Panc1 (cell line): ENCODE measurements at regions not wholly inside any gene's neighbourhood (a gene's known extent, or its start where the extent isn't known, plus 50 kb on each side); places are given as distances from the start of the nearest gene placed in this dataset.

ENCODE experiments used
- ATAC-seq: fragments of 200-7000 bp; cut with Tn5 transposase; 2 replicates; pipeline ENCODE4 v1.9.1; 2020; ENCODE audit warnings: mild to moderate bottlenecking, moderate library complexity
- BruUV-seq: library from RNA; stranded (reverse); fragments of 400-500 nt; replicated peaks from 2 replicates; lab custom pipeline; 2021; lab: Mats Ljungman, UMichigan
- CTCF ChIA-PET: fragments of 300-600 bp; sonication (Branson Sonifier 250); formaldehyde crosslinking; loops from one replicate; lab custom pipeline; 2022; ENCODE audit warnings: antibody characterized with exemption; lab: Charles Lee
- POLR2A ChIA-PET: fragments of 300-600 bp; sonication (Branson Sonifier 250); formaldehyde crosslinking; loops from one replicate; lab custom pipeline; 2022; ENCODE audit warnings: antibody characterized with exemption; lab: Charles Lee
- DNase-seq: peaks from one replicate; pipeline ENCODE4 v3.0.0-alpha.2; 2010; ENCODE audit warnings: low read depth, low spot score
- H3K27ac ChIP-seq: 2 replicates; pipeline ENCODE4 v1.5.1; 2011; ENCODE audit warnings: mild to moderate bottlenecking, low read length, inconsistent platforms
- H3K27me3 ChIP-seq: fragments of 200-500 bp; sonication (Bioruptor generic); 2 replicates; pipeline ENCODE4 v1.6.0; 2014; ENCODE audit warnings: low read length, inconsistent platforms; ENCODE audit not compliant: control insufficient read depth, insufficient read depth
- H3K36me3 ChIP-seq: fragments of 200-500 bp; sonication (Bioruptor generic); 2 replicates; pipeline ENCODE4 v1.5.1; 2014; ENCODE audit warnings: inconsistent platforms, mild to moderate bottlenecking, low read length, moderate library complexity; ENCODE audit not compliant: control insufficient read depth, insufficient read depth
- H3K4me1 ChIP-seq: 2 replicates; pipeline ENCODE4 v1.5.1; 2011; ENCODE audit warnings: inconsistent platforms, mild to moderate bottlenecking, low read length, moderate library complexity; ENCODE audit not compliant: control insufficient read depth, insufficient read depth
- H3K4me3 ChIP-seq, 2 experiments: 2 replicates each; pipeline ENCODE4 v1.5.1; 2011 to 2012; ENCODE audit warnings: low read depth in 2 of 2, low read length in 2 of 2, mild to moderate bottlenecking in 2 of 2, inconsistent platforms in 1 of 2, moderate library complexity in 1 of 2
- H3K9me3 ChIP-seq: fragments of 200-500 bp; sonication (Bioruptor generic); 2 replicates; pipeline ENCODE4 v1.5.1; 2014; ENCODE audit warnings: low read depth, mild to moderate bottlenecking, inconsistent platforms, low read length, moderate library complexity; ENCODE audit not compliant: control insufficient read depth, insufficient read depth
- POLR2AphosphoS5 ChIP-seq: IDR thresholded peaks from 2 replicates; pipeline ENCODE4 v1.6.1; 2012; ENCODE audit warnings: mild to moderate bottlenecking, low read depth, low read length, moderate library complexity
- REST ChIP-seq, 2 experiments: IDR thresholded peaks; 2 replicates each; pipeline ENCODE4 v1.6.1; 2011 to 2012; ENCODE audit warnings: low read depth in 2 of 2, control low read depth in 1 of 2, low read length in 1 of 2, mild to moderate bottlenecking in 1 of 2, moderate library complexity in 1 of 2; ENCODE audit not compliant: insufficient read depth in 1 of 2
- SIN3A ChIP-seq: IDR thresholded peaks from 2 replicates; pipeline ENCODE4 v1.6.1; 2012; ENCODE audit warnings: low read depth, mild to moderate bottlenecking, low read length, moderate library complexity, borderline replicate concordance; ENCODE audit not compliant: insufficient read depth
- TCF7L2 ChIP-seq: IDR thresholded peaks from 2 replicates; pipeline ENCODE4 v1.6.1; 2011; ENCODE audit warnings: mild to moderate bottlenecking, low read depth, low read length, inconsistent platforms
- in situ Hi-C: cut with HindIII; loops from 2 replicates; pipeline ENCODE4 v1.10.0; 2016; ENCODE audit warnings: low sequenced_read_pairs, low pct_unique_long_range_greater_than_20kb
- intact Hi-C: fragments of 100-400 bp; cut with micrococcal nuclease; formaldehyde crosslinking; loops from one replicate; pipeline ENCODE4 v1.10.0; 2022; ENCODE audit not compliant: unreplicated experiment
- TF ChIP-seq, protein P1 (sequence below): fragments of 450-650 bp; IDR thresholded peaks from 2 replicates; pipeline ENCODE4 v1.5.1; 2017; ENCODE audit warnings: mild to moderate bottlenecking

GRCh38 chr9:763692-764091 is 77.8 kb upstream of the DMRT1 start:
- BruUV-seq, result no TSS peak
- Histone ChIP-seq H3K27me3 (no peaks in the 10 kb centered on the region), H3K36me3 (no peaks in the 10 kb centered on the region), H3K4me1 (no peaks in the 10 kb centered on the region), H3K27ac (no peak overlapping the region), H3K9me3 (no peaks in the 10 kb centered on the region), H3K4me3 (no peak overlapping the region)
- in situ Hi-C loops, result no loop called here
- ATAC-seq, result no peak
- TF ChIP-seq, protein P1, sequence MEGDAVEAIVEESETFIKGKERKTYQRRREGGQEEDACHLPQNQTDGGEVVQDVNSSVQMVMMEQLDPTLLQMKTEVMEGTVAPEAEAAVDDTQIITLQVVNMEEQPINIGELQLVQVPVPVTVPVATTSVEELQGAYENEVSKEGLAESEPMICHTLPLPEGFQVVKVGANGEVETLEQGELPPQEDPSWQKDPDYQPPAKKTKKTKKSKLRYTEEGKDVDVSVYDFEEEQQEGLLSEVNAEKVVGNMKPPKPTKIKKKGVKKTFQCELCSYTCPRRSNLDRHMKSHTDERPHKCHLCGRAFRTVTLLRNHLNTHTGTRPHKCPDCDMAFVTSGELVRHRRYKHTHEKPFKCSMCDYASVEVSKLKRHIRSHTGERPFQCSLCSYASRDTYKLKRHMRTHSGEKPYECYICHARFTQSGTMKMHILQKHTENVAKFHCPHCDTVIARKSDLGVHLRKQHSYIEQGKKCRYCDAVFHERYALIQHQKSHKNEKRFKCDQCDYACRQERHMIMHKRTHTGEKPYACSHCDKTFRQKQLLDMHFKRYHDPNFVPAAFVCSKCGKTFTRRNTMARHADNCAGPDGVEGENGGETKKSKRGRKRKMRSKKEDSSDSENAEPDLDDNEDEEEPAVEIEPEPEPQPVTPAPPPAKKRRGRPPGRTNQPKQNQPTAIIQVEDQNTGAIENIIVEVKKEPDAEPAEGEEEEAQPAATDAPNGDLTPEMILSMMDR, result no peak
- TF ChIP-seq SIN3A (no peak), TCF7L2 (no peak), REST (IDR thresholded peaks at IDR 0.05; ENCODE audit: insufficient read depth in 1 of 2, low read depth in 2 of 2, low read length in 1 of 2) (no peak), POLR2AphosphoS5 (no peak)
- intact Hi-C loops, result loop anchor here (5.0 to 10.0 kb wide), 2 partner anchors 151 to 379 kb away; no protein-coding TSS in a partner anchor
- POLR2A ChIA-PET, result no interaction called here
- no peak for DNase-seq
- CTCF ChIA-PET, result no interaction called here

- DNase-seq (peak; percentile 22), ATAC-seq (peak; percentile 96)
- H3K36me3 ChIP-seq, result no peaks in the 10 kb centered on the region
- TF ChIP-seq, protein P1, result peak; percentile 79
- TF ChIP-seq REST (IDR thresholded peaks at IDR 0.05; ENCODE audit: insufficient read depth in 1 of 2, low read depth in 2 of 2, low read length in 1 of 2) (no peak), SIN3A (no peak)
- intact Hi-C loops, result loop anchor here (5.0 to 10.0 kb wide), 2 partner anchors 152 to 379 kb away; no protein-coding TSS in a partner anchor
- in situ Hi-C loops, result no loop called here
- no peak overlapping the region for H3K27ac ChIP-seq
- H3K27me3 ChIP-seq, result no peaks in the 10 kb centered on the region
- no TSS peak for BruUV-seq
- H3K4me1 ChIP-seq, result no peaks in the 10 kb centered on the region
- H3K9me3 ChIP-seq, result no peaks in the 10 kb centered on the region
- ChIA-PET POLR2A (no interaction called here), CTCF (no interaction called here)
- H3K4me3 ChIP-seq, result no peak overlapping the region
These were observed 77.4 kb upstream of the DMRT1 start for GRCh38 chr9:764105-764524.
